ENCODE measurements at regions not wholly inside any gene's neighbourhood (a gene's known extent, or its start where the extent isn't known, plus 50 kb on each side); places are given as distances from the start of the nearest gene placed in this dataset.

DNA sequence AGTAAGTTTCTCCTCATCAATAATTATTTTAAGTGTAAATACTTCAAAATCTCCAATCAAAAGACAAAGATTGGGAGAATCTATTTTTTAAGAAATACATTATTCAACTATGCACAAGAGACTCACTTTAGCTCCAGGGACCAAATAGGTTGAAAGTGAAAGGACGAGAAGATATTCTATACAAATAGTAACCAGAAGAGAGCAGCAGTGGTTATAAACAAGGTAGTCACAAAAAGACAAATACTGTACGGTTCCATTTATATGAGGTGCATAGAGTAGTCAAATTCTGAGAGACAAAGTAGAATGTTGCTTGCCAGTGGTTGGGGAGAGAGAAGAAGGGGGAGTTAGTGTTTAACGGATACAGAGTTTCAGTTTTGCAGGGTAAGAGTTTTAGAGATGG lies 69.8 kb downstream of the POU3F3 start:
- H3K27ac ChIP-seq: no peak overlapping the region
- TF ChIP-seq, protein P1, sequence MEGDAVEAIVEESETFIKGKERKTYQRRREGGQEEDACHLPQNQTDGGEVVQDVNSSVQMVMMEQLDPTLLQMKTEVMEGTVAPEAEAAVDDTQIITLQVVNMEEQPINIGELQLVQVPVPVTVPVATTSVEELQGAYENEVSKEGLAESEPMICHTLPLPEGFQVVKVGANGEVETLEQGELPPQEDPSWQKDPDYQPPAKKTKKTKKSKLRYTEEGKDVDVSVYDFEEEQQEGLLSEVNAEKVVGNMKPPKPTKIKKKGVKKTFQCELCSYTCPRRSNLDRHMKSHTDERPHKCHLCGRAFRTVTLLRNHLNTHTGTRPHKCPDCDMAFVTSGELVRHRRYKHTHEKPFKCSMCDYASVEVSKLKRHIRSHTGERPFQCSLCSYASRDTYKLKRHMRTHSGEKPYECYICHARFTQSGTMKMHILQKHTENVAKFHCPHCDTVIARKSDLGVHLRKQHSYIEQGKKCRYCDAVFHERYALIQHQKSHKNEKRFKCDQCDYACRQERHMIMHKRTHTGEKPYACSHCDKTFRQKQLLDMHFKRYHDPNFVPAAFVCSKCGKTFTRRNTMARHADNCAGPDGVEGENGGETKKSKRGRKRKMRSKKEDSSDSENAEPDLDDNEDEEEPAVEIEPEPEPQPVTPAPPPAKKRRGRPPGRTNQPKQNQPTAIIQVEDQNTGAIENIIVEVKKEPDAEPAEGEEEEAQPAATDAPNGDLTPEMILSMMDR (IDR thresholded peaks at IDR 0.05): no peak
- intact Hi-C loops (cut with DNase I): no loop called here
- H3K36me3 ChIP-seq: no peaks in the 10 kb centered on the region
- ATAC-seq (no peak), DNase-seq (no peak)
- H3K27me3 ChIP-seq (ENCODE audit: low read depth): no peaks in the 10 kb centered on the region
- no peaks in the 10 kb centered on the region for H3K9me3 ChIP-seq
- no peaks in the 10 kb centered on the region for H3K4me1 ChIP-seq
- H3K4me3 ChIP-seq: no peak overlapping the region

DNA sequence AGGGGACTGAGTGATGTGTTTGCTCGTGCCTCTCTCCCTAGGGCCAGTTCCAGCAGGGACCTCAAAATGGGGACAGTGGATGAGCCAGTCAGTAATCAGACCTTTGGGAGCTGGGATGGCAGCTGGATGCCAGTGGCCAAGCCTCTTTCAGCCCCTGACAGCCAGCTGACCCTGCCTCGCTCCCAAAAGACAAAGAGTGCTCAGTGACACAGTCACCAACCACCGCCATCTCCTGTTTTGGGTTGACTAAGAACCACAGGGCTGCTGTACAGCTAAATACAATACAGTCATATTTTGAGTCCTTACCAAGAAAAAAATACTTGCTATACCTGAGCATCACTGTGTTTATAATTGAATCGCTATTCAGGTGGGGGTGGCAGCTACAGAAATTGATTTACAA lies 75.7 kb downstream of the POU3F3 start:
- Histone ChIP-seq H3K27ac (no peak overlapping the region), H3K9me3 (no peaks in the 10 kb centered on the region), H3K27me3 (ENCODE audit: low read depth) (no peaks in the 10 kb centered on the region), H3K4me1 (no peaks in the 10 kb centered on the region), H3K36me3 (no peaks in the 10 kb centered on the region), H3K4me3 (no peak overlapping the region)
- TF ChIP-seq, protein P1 (IDR thresholded peaks at IDR 0.05): no peak
- intact Hi-C loops (cut with DNase I): no loop called here
- DNase-seq: no peak
- ATAC-seq: no peak

DNA sequence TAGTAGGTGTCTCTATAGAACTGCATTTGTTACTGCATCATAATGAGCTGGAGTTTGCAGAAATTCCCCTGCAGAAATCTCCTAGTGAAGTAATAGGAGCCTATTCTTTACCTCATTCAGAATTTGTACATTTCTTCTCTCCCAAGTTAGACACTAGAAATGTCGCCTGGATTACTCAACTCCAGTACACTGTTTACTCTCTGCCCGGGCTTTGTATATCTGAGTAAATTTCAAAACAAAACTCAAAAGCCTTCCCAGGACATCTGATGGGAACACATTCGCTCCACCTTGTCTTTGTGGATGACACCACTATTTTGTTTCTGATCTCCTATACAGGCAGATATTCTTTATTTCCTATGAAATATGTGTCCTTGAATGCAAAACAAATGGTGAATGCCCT lies 76.8 kb downstream of the POU3F3 start:
- Histone ChIP-seq H3K27me3 (ENCODE audit: low read depth) (no peaks in the 10 kb centered on the region), H3K27ac (no peak overlapping the region), H3K4me3 (no peak overlapping the region), H3K36me3 (no peaks in the 10 kb centered on the region), H3K9me3 (no peaks in the 10 kb centered on the region), H3K4me1 (no peaks in the 10 kb centered on the region)
- no peak for DNase-seq
- intact Hi-C loops (cut with DNase I): no loop called here
- TF ChIP-seq, protein P1 (IDR thresholded peaks at IDR 0.05): no peak
- no peak for ATAC-seq

DNA sequence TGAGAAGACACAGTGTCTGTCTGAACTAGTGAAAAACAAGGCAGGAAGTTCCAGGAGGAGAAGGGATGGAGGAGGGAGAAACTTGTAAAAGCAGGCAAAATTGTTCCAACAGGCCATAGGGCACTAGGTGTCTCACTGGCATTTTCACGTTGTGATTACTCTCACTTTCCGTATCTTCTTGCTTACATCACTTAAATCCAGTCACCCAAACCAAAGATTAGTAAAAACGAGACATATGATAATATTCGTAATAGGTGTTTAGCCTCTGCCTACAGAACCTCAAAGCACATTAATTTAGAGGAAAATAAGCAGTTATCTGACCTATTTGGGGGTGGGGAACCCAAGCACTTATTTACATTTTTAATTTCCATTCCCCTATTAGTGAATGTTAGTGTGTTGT lies 78.3 kb downstream of the POU3F3 start:
- no peak overlapping the region for H3K4me3 ChIP-seq
- H3K27ac ChIP-seq: no peak overlapping the region
- no peaks in the 10 kb centered on the region for H3K4me1 ChIP-seq
- ATAC-seq: no peak
- intact Hi-C loops (cut with DNase I): no loop called here
- TF ChIP-seq, protein P1 (IDR thresholded peaks at IDR 0.05): no peak
- no peak for DNase-seq
- no peaks in the 10 kb centered on the region for H3K36me3 ChIP-seq
- no peaks in the 10 kb centered on the region for H3K9me3 ChIP-seq
- H3K27me3 ChIP-seq (ENCODE audit: low read depth): no peaks in the 10 kb centered on the region

DNA sequence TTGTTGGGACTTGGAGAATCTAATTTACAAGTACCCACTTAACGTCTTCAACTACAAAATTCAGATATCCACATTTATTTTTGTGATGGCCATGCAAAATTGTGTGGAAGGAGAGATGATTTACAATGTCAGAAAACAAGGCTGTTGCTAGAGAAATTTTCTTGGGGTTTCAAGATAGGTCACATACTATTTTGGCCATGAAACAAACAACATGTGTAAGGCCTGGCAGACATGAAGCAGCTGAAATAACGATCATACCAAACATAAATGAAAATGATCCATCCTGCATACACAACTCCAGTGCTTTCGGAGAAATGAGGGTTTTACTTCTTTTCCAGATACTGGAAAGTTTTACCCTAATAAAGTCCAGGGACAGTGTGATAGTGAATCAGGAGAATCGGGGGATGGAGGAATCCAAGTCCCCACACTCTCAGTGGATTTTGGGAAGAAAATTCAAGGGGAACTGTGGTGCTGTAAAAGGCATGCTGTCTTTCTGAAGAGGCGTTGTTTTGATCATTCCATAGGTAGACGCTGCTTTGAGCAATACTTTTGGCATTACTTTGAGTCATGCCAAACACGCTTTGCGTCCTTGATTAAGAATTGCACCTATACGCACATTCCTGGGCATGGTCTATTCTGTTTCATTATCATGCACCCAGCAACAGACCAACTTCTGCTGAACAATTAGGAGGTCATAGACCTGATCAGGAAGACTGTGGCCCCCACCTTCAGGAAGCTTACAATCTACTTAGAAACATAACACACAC lies 79.4 kb downstream of the POU3F3 start:
- H3K9me3 ChIP-seq: no peaks in the 10 kb centered on the region
- DNase-seq: no peak
- TF ChIP-seq, protein P1 (IDR thresholded peaks at IDR 0.05): no peak

More for the DNA sequence above, 79.4 kb downstream of the POU3F3 start:
- Histone ChIP-seq H3K36me3 (no peaks in the 10 kb centered on the region), H3K27ac (no peak overlapping the region), H3K4me3 (no peak overlapping the region), H3K4me1 (no peaks in the 10 kb centered on the region), H3K27me3 (ENCODE audit: low read depth) (no peaks in the 10 kb centered on the region)
- no peak for ATAC-seq
- intact Hi-C loops (cut with DNase I): no loop called here
